ENCODE measurements at regions not wholly inside any gene's neighbourhood (a gene's known extent, or its start where the extent isn't known, plus 50 kb on each side); places are given as distances from the start of the nearest gene placed in this dataset. TPM values are rescaled to one million over a fixed set of nuclear protein-coding genes. Genes with fewer than 3 reads are reported as not detected.

DNA sequence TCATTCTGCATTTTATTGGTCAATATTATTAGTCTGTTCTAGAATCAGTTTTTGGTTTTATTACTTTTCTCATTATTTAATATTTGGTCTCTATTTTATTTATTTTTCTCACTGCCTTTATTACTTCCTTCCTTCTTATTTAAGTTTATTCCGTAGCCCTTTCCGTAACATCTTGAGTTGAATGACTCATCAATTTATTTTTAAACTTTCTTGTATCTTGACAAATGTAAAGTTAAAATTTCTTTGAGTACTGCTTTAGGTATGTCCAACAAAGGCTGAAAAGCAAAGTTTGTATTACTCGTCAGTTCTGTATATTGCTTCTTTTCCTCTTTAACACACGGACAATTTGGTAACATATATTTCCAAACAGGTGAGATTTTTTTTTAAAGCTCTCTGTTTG, 192.0 kb downstream of the CD109 start:
- Histone ChIP-seq H3K27ac (ENCODE audit: low read length) (no peak overlapping the region), H3K9me3 (ENCODE audit: low read length) (no peaks in the 10 kb centered on the region)

DNA sequence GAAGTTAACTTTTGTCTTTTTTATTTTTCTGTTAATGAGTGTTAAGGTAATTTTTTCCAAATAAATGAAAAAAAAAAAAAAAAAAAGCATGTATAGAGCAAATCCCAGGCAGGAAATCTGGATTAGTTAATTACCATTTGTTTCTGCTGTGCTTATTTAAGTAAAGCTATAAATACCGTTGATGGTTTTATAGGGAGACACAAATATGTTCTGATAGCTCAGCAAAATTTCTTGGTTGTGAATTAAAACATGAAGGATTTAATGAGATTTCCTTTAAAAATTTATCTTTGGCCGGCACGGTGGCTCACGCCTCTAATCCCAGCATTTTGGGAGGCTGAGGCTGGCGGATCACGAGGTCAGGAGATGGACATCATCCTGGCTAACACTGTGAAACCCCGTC, 189.4 kb downstream of the CD109 start:
- Histone ChIP-seq H3K79me2 (ENCODE audit: low read length) (no peaks in the 10 kb centered on the region), H3K9me3 (ENCODE audit: low read length) (no peaks in the 10 kb centered on the region)
- no peak for DNase-seq

More for the DNA sequence above, 192.0 kb downstream of the CD109 start:
- Histone ChIP-seq H3K79me2 (ENCODE audit: low read length) (no peaks in the 10 kb centered on the region), H3K4me2 (ENCODE audit: low read depth, low read length, poor library complexity, severe bottlenecking) (no peak overlapping the region), H3K4me3 (ENCODE audit: low read length) (no peak overlapping the region), H2AFZ (ENCODE audit: low read length) (no peak overlapping the region), H4K20me1 (ENCODE audit: insufficient read depth, low read depth, low read length) (no peaks in the 10 kb centered on the region), H3K36me3 (ENCODE audit: insufficient read depth, low read length) (no peaks in the 10 kb centered on the region), H3K9me2 (replicated peaks; ENCODE audit: insufficient read depth, low read length) (no peaks in the 10 kb centered on the region), H3K9ac (ENCODE audit: low read length) (no peak overlapping the region), H3K4me1 (ENCODE audit: low read length) (no peaks in the 10 kb centered on the region), H3K27me3 (ENCODE audit: low read length) (no peaks in the 10 kb centered on the region)
- DNase-seq = no peak

DNA sequence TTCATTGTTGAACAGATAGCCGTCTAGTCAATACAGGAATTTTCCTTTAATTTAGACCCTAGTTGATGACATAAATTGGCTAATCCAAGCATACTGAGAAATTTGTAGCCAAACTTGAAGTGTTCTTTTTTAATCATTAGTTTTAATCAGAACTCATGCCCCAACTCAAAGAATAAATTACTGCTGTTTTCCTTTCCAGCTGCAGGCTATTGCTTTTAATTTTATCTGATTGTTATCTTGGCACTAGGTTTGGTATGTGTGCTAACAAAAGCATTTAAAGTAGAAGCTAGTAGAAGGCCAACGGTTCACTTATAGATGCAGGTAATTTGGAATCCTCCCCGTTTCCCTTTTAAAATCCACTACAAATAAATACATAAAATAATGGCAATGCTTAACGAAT, 188.5 kb downstream of the CD109 start:
- Histone ChIP-seq H3K9ac (ENCODE audit: low read length) (no peak overlapping the region), H3K9me2 (replicated peaks; ENCODE audit: insufficient read depth, low read length) (no peaks in the 10 kb centered on the region), H3K79me2 (ENCODE audit: low read length) (no peaks in the 10 kb centered on the region), H2AFZ (ENCODE audit: low read length) (no peak overlapping the region), H3K4me2 (ENCODE audit: low read depth, low read length, poor library complexity, severe bottlenecking) (no peak overlapping the region), H3K27ac (ENCODE audit: low read length) (no peak overlapping the region), H3K36me3 (ENCODE audit: insufficient read depth, low read length) (no peaks in the 10 kb centered on the region), H4K20me1 (ENCODE audit: insufficient read depth, low read depth, low read length) (no peaks in the 10 kb centered on the region), H3K4me3 (ENCODE audit: low read length) (no peak overlapping the region), H3K4me1 (ENCODE audit: low read length) (no peaks in the 10 kb centered on the region), H3K9me3 (ENCODE audit: low read length) (no peaks in the 10 kb centered on the region), H3K27me3 (ENCODE audit: low read length) (no peaks in the 10 kb centered on the region)
- DNase-seq = no peak

More for the DNA sequence above, 189.4 kb downstream of the CD109 start:
- Histone ChIP-seq H3K4me1 (ENCODE audit: low read length) (no peaks in the 10 kb centered on the region), H3K9me2 (replicated peaks; ENCODE audit: insufficient read depth, low read length) (no peaks in the 10 kb centered on the region), H3K27me3 (ENCODE audit: low read length) (no peaks in the 10 kb centered on the region), H2AFZ (ENCODE audit: low read length) (no peak overlapping the region), H3K27ac (ENCODE audit: low read length) (no peak overlapping the region), H3K9ac (ENCODE audit: low read length) (no peak overlapping the region), H3K4me3 (ENCODE audit: low read length) (no peak overlapping the region), H3K36me3 (ENCODE audit: insufficient read depth, low read length) (no peaks in the 10 kb centered on the region), H3K4me2 (ENCODE audit: low read depth, low read length, poor library complexity, severe bottlenecking) (no peak overlapping the region), H4K20me1 (ENCODE audit: insufficient read depth, low read depth, low read length) (no peaks in the 10 kb centered on the region)

DNA sequence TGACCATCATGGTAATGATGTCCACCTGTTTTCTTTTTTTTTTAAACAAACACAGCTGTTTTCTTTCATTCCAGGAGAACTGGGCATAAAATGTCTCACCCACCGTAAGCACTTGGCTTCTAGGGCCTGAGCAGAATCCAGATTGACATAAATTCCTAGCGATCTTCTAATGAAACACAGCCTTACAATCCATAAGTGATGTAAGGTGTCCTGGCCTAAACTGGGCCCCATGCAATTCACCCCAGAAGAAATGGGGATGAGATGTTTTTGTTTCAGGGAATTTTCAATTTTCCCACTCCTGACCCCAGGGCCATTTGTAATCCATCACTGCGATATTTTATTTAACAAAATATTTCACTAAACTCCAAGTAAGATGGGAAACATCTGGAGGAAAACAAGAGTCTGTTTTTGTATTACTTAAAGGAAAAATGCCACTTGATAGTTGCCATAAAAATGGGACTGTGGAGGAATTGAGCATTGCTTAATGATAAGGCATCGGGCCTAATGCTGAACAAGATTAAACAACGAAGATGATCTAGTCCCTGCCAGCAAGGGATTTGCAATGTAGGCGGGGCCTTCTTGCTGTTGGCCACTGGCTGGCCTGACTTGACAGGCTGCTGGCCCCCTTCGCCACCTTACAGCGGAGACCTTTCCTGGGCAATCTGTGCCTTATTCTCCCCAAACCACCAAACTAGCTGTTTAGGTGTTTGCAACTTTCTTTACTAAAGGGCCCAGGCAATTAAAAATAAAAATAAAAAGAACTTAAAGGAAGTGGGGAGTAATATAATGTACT, 183.7 kb downstream of the CD109 start:
- H3K9ac ChIP-seq (ENCODE audit: low read length) = no peak overlapping the region
- no peaks in the 10 kb centered on the region for H3K79me2 ChIP-seq (ENCODE audit: low read length)
- H3K4me2 ChIP-seq (ENCODE audit: low read depth, low read length, poor library complexity, severe bottlenecking) = no peak overlapping the region
- H4K20me1 ChIP-seq (ENCODE audit: insufficient read depth, low read depth, low read length) = no peaks in the 10 kb centered on the region
- no peaks in the 10 kb centered on the region for H3K9me3 ChIP-seq (ENCODE audit: low read length)
- H3K9me2 ChIP-seq (replicated peaks; ENCODE audit: insufficient read depth, low read length) = no peaks in the 10 kb centered on the region
- H3K36me3 ChIP-seq (ENCODE audit: insufficient read depth, low read length) = no peaks in the 10 kb centered on the region
- H3K27ac ChIP-seq (ENCODE audit: low read length) = no peak overlapping the region
- no peaks in the 10 kb centered on the region for H3K4me1 ChIP-seq (ENCODE audit: low read length)
- H3K27me3 ChIP-seq (ENCODE audit: low read length) = no peaks in the 10 kb centered on the region
- H3K4me3 ChIP-seq (ENCODE audit: low read length) = no peak overlapping the region
- H2AFZ ChIP-seq (ENCODE audit: low read length) = no peak overlapping the region
- DNase-seq = no peak

DNA sequence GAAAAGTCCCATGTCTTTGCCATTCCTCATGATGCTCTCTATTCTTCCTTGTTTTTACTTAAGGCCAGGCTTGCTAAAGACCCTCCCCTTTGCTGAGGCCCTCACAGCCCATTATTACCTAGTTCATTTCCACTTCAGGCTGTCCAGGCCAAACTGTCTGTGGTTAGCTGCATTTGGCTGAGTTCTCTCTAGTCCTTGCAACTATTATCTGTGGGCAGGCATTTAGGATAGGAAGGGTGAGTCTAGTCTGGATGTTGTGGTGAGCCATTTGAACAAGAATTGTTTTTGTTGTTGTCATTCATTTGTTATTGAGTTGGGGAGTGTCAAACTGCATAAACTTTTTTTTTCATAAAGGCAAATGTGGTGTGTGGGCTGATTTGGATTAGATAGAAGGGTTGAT, 182.4 kb downstream of the CD109 start:
- Histone ChIP-seq H4K20me1 (ENCODE audit: insufficient read depth, low read depth, low read length) (no peaks in the 10 kb centered on the region), H3K9me3 (ENCODE audit: low read length) (no peaks in the 10 kb centered on the region), H3K4me3 (ENCODE audit: low read length) (no peak overlapping the region)

More for the DNA sequence above, 182.4 kb downstream of the CD109 start:
- Histone ChIP-seq H3K27ac (ENCODE audit: low read length) (no peak overlapping the region), H3K79me2 (ENCODE audit: low read length) (no peaks in the 10 kb centered on the region), H3K27me3 (ENCODE audit: low read length) (no peaks in the 10 kb centered on the region), H3K4me1 (ENCODE audit: low read length) (no peaks in the 10 kb centered on the region), H2AFZ (ENCODE audit: low read length) (no peak overlapping the region), H3K36me3 (ENCODE audit: insufficient read depth, low read length) (no peaks in the 10 kb centered on the region), H3K4me2 (ENCODE audit: low read depth, low read length, poor library complexity, severe bottlenecking) (no peak overlapping the region), H3K9ac (ENCODE audit: low read length) (no peak overlapping the region), H3K9me2 (replicated peaks; ENCODE audit: insufficient read depth, low read length) (no peaks in the 10 kb centered on the region)
- no peak for DNase-seq

Small RNAs in the stretch of these regions (small RNA-seq; reads per million reads assigned to genes)
- gene AL356277.1 = not detected
- gene TXNP7 = not detected

Measured in Karpas-422 (cell line).